H1 (cell line): ENCODE measurements at regions not wholly inside any gene's neighbourhood (a gene's known extent, or its start where the extent isn't known, plus 50 kb on each side); places are given as distances from the start of the nearest gene placed in this dataset.

Experiments used
- CEBPB ChIP-seq: IDR thresholded peaks from 2 replicates; pipeline ENCODE4 v1.6.1; 2012; ENCODE audit warnings: low read depth, low read length
- CHD7 ChIP-seq: fragments of 300-600 bp; sonication (generic); IDR thresholded peaks from 2 replicates; pipeline ENCODE4 v1.7.1; 2012; ENCODE audit warnings: low read length, moderate library complexity, mild to moderate bottlenecking, inconsistent platforms; ENCODE audit not compliant: insufficient replicate concordance
- CTBP2 ChIP-seq: IDR thresholded peaks from 2 replicates; pipeline ENCODE4 v1.7.0; 2011; ENCODE audit warnings: borderline replicate concordance, mild to moderate bottlenecking, moderate library complexity, mixed read lengths, low read length; ENCODE audit not compliant: insufficient read depth, insufficient read length
- HDAC2 ChIP-seq, 2 experiments: fragments of 300-600 bp in 1 of 2; sonication (generic) in 1 of 2; IDR thresholded peaks; 2 replicates each; pipeline ENCODE4 v1.6.1; 2011 to 2012; ENCODE audit warnings: low read depth in 2 of 2, low read length in 2 of 2, mild to moderate bottlenecking in 2 of 2, moderate library complexity in 2 of 2, borderline replicate concordance in 1 of 2, inconsistent platforms in 1 of 2
- HDAC6 ChIP-seq: IDR thresholded peaks from one replicate; pipeline ENCODE4 v1.7.1; 2012; ENCODE audit warnings: low read depth, mild to moderate bottlenecking, inconsistent platforms, low read length, moderate library complexity
- RAD21 ChIP-seq, 2 experiments: IDR thresholded peaks in 1 of 2; conservative IDR thresholded peaks in 1 of 2; 2 replicates each; pipeline ENCODE4 v1.6.1; 2011; ENCODE audit warnings: low read depth in 2 of 2, low read length in 2 of 2, improper control_type of control experiment in 1 of 2, inconsistent platforms in 1 of 2, mild to moderate bottlenecking in 1 of 2, moderate library complexity in 1 of 2
- RXRA ChIP-seq: IDR thresholded peaks from 2 replicates; pipeline ENCODE4 v1.6.1; 2011; ENCODE audit warnings: low read depth, mild to moderate bottlenecking, low read length, moderate library complexity; ENCODE audit not compliant: insufficient read depth
- SP1 ChIP-seq: IDR thresholded peaks from 2 replicates; pipeline ENCODE4 v1.6.1; 2011; ENCODE audit warnings: low read depth, low read length
- SP2 ChIP-seq: IDR thresholded peaks from 2 replicates; pipeline ENCODE4 v1.6.1; 2012; ENCODE audit warnings: mild to moderate bottlenecking, low read length, inconsistent platforms
- TBP ChIP-seq: IDR thresholded peaks from 2 replicates; pipeline ENCODE4 v1.6.1; 2011; ENCODE audit warnings: low read depth, low read length, improper control_type of control experiment
- TCF12 ChIP-seq: IDR thresholded peaks from 2 replicates; pipeline ENCODE4 v1.6.1; 2011; ENCODE audit warnings: low read depth, mild to moderate bottlenecking, low read length
- TEAD4 ChIP-seq: IDR thresholded peaks from 2 replicates; pipeline ENCODE4 v1.6.1; 2012; ENCODE audit warnings: low read depth, low read length, inconsistent platforms, mixed read lengths
- ZNF274 ChIP-seq: IDR thresholded peaks from 2 replicates; pipeline ENCODE4 v1.7.0; 2012; ENCODE audit warnings: low read length, borderline replicate concordance; ENCODE audit errors: extremely low read depth

DNA sequence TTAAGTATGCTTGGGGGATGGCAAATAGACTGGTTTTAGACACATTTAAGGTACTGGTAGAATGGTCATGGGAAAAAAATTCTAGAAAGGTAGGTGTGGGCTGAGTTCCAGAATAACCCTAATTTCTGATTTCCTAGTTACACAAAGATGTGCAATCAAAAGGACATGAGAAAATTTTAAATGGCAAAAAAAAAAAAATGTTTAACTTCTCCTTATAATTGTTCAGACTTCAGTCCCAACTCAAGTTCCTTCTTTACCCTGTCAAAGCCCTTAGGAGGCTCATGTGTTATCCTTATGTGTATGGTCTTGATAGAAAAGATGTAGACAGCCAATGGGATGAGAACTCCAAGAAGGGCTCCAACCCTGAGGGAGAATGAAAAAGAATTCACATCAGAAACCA is 153.3 kb upstream of the PLEKHG7 start (continued):
- TF ChIP-seq CHD7 (no peak), TCF12 (no peak), SP1 (no peak), RAD21 (IDR thresholded peaks at IDR 0.05 in 1 of 2, conservative IDR thresholded peaks at IDR 0.05 in 1 of 2; ENCODE audit: low read depth in 2 of 2, low read length in 2 of 2) (no peak), CEBPB (no peak), TEAD4 (no peak), RXRA (no peak), CTBP2 (no peak), ZNF274 (no peak), TBP (no peak), HDAC2 (IDR thresholded peaks at IDR 0.05; ENCODE audit: borderline replicate concordance in 1 of 2, low read depth in 2 of 2, low read length in 2 of 2) (no peak), SP2 (no peak), HDAC6 (no peak)
